NT2/D1 (cell line): ENCODE measurements at regions not wholly inside any gene's neighbourhood (a gene's known extent, or its start where the extent isn't known, plus 50 kb on each side); places are given as distances from the start of the nearest gene placed in this dataset.

Experiments used
- SUZ12 ChIP-seq: IDR thresholded peaks from 2 replicates; pipeline ENCODE4 v1.6.1; 2011; ENCODE audit not compliant: insufficient read length, insufficient read depth; ENCODE audit errors: extremely low read depth
- YY1 ChIP-seq: IDR thresholded peaks from 2 replicates; pipeline ENCODE4 v1.6.1; 2011; ENCODE audit not compliant: insufficient read length, insufficient read depth
- ZNF274 ChIP-seq: IDR thresholded peaks from 2 replicates; pipeline ENCODE4 v1.6.1; 2011; ENCODE audit warnings: mild to moderate bottlenecking, low read depth, low read length

DNA sequence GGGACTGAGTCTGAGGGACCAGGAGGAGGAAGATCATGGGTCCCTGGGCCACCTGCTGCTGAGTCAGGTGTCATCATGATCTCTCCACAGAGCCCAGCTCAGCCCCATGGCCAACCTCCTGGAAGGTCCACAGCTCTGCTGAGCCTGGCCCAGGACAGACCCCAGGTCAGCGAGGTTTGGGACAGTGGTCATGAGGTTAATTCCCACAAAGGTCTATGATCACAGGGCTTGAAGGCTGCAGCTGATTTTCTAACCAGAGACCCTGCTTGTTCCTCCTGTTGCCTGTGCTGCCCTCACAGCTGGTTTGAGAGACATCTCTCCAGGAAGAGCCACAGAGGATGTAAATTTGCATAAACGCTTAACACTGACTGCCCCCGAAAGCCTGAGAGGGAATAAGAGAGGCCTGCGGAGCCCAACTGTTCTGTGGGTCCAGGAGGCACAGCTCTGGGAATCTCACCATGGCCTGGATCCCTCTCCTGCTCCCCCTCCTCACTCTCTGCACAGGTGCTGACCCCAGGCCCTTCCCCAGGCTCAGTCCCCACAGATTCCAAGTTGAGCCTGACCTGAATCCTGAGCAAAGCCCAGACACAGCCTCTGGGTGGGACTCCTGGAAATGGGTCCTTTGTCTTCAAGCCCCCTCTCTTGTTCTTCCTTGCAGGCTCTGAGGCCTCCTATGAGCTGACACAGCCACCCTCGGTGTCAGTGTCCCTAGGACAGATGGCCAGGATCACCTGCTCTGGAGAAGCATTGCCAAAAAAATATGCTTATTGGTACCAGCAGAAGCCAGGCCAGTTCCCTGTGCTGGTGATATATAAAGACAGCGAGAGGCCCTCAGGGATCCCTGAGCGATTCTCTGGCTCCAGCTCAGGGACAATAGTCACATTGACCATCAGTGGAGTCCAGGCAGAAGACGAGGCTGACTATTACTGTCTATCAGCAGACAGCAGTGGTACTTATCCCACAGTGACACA, 102.8 kb downstream of the GGTLC2 start:
- TF ChIP-seq ZNF274 (no peak), SUZ12 (no peak), YY1 (no peak)
